Endometrium (tissue), 2 donors: ENCODE measurements at regions not wholly inside any gene's neighbourhood (a gene's known extent, or its start where the extent isn't known, plus 50 kb on each side); places are given as distances from the start of the nearest gene placed in this dataset.
"Not testable (repeated sequence)": the region's sequence is repeated elsewhere in the genome, so short reads cannot be mapped to it uniquely, and the experiment has no call there.

Experiments used
- FAIRE-seq: peaks from 2 replicates; lab custom pipeline; 2012; peaks lifted over from hg19 to GRCh38; lab: Jason Lieb, UNC
- donor health status: control.
- donor health status: control.

DNA sequence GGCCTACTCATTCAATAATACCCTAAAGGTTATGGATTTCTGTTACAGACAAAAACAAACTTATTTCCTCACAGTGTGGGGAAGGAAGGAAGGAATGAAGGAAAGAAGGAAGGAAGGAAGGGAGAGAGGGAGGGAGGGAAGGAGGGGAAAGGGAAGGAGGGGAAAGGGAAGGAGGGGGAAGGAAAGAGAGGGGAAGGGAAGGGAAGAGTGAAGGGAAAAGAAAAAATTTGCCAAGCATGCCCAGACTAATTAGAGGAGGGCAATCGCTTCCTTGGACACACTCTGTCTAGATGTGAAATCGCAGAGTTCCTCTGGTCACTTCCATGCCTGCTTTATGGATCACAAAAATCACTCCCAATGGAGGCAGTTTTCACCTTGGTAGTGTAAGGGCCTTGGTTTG is 570.1 kb upstream of the SOX9 start:
- FAIRE-seq, result no peak

DNA sequence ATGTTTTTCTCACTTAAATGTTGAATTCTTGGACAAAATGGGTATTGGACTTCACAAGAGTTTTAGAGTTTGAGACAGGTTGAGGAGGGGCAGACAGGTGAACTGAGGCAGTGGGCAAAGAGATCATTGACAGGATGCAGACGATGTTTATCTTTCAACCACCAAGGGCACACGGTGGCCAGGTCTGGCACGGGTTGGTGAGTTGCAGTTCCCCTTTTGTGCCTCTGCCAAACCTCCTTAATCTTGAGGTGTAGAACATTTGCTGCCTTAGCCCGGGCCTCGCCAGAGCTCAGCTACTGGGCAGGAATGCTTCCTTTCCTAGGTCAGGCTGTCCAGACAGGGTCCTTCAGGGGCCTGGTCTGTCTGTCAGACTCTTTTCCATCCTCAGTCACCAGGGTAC is 567.4 kb upstream of the SOX9 start:
- FAIRE-seq, result no peak

DNA sequence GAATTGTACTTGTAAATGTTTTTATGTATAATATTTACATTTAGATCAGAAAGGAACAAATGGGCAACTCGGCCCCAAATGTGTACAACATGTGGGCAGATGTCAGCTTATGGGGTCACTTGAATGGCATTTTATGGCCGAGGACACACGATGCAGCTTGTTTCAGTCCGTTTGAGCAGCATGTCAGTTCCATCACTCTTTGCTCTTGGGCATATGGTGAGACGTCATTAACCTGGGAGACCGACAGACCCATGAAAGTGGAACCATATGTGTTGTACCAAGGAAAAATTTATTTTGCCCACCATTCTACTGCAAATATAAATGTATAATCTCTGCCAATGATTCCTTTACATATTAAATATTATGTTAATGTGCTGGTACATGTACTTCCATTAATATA is 561.9 kb upstream of the SOX9 start:
- no peak for FAIRE-seq

DNA sequence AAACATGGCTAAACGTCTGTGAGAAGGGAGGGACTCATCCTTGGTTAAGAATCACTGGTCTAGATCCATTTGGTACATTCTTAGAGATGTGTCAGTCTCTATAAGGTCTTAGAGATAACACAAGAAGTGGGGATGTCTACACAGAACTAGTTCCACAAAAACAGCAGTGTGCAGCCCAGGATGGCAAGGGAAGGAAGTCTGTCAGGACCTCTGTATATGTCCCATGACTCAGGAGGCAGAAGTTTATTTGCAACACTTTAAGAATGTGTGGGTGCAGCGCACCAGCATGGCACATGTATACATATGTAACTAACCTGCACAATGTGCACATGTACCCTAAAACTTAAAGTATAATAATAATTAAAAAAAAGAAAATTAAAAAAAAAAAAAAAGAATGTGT is 548.5 kb upstream of the SOX9 start:
- no peak for FAIRE-seq

DNA sequence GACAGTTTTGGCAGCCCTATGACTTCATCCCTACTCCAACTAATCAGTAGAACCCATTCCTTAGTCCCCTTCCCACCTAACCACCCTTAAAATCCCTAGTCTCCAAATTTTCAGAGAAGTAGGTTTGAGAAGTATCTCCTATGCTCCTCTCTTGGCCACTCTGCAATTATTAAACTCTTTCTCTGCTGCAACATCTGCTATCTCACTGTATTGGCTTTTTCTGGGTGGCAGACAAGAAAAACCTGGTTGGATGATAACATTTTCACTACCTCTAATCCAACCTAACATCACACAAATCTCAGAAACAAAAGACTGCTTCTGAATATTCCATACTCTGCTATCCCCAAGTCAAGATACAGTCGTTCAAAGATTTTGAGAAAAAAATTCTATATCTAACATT is 542.4 kb upstream of the SOX9 start:
- no peak for FAIRE-seq

DNA sequence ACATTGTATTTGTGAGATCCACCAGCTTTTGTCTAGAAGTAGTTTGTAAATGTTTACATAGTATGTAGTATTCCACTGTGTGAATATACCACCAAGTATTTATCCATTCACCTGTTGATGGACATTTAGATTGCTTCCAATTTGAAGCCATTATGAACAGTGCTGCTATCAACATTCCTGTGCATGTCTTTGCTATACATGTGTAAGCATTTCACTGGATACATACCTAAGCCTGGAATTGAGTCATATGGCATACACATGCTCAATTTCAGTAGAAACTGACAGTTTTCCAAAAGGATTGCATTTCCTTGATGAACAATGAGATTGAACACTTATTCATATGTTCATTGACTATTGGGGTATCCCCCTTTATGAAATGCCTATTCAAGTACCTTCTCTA is 540.6 kb upstream of the SOX9 start:
- FAIRE-seq, result no peak

DNA sequence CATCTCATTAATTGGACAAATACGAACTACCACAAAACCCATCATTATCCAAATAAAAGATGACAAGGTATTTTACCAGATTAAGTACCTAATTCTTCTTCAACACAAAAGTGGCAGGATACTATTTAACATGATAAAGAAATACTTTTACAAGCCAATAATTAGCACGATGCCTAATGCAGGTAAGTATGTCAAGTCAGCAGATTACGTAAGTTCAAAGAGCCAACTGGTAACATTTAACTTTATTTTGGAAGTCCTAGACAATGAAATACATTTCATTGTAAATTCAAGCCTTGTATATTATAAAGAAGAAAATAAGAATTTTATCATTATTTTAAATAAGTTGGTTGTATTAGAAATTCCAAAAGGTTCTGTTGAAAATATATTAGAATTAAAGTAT is 535.3 kb upstream of the SOX9 start:
- no peak for FAIRE-seq

DNA sequence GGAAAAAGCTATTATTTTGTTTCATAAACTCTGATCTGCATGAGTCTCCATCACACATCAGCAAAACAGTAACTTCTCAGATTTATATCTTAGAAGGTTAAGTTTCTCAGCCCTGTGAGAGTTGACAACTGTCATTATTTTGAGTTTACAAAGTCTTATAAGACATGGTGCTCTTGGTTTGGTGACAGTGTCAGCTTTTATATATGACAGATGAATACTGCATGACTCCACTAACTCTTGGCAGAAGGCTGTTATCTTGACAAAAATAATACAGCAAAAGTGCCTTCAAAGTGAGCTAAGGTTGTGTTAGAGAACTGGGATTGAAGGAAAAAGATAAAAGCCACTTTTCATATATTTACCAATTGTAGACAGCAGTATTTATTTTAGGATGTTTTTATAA is 528.4 kb upstream of the SOX9 start:
- no peak for FAIRE-seq

DNA sequence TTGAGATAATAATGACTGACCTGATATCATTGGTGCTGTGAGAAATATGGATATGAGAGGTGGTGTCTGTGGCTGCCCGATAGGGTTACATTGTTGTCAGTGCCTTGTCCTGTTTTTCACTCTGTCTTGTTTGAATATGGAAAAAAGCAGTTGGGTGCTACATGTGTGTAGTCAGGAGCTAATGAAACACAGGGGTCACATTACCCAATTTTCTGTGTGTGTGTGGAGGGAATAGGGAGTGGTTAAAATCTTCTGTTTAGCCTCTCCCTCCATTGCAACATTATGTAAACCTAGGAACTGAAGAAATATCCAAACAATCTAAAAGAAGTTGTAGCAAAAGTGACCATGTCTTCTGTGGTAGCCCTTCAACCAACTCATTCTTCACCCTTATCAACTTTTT is 527.7 kb upstream of the SOX9 start:
- no peak for FAIRE-seq

DNA sequence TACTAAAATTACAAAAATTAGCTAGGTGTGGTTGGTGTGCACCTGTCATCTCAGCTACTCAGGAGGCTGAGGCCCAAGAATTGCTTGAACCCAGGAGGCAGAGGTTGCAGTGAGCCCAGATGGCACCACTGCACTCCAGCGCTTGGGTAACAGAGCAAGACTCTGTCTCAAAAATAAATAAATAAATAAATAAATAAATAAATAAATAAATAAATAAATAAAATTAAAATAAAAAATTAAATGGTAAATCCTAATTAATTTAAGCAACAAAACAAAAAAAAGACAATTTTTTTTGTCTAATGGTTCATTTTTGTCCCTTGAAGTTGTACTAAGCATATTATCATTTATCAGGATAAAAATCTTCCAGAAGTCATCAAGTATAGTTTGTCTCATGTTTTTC is 521.2 kb upstream of the SOX9 start:
- FAIRE-seq, result peak; percentile 69

DNA sequence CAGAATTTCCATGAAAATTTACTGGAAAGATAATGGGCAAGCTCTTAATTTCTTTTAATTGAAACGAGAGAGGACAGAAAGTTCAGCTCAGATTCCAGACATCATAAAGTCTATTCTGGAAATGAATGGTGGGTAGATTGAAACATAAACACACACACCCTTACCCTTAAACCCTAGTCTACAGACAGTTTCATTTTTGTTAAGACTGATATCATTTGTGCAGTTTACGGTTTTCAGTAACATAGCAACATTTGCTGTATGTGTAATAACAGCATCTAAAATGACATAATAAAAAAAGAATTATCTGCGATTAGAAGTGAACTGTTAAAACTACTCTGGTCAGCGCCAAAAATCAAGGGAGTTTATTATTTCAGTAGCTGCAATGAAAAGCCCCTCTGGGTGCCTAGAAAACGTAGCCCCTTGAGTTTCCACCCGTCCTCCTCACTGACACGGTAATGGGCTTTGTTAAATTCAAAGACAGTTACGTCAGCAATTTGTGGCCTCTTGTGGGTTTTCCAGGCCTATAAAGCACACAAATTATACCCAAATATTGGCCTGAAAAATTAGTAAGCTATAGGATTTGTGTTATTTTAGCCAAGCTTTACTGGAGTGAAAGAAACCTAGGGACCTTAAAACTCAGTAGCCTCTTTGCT is 520.6 kb upstream of the SOX9 start:
- FAIRE-seq, result no peak

DNA sequence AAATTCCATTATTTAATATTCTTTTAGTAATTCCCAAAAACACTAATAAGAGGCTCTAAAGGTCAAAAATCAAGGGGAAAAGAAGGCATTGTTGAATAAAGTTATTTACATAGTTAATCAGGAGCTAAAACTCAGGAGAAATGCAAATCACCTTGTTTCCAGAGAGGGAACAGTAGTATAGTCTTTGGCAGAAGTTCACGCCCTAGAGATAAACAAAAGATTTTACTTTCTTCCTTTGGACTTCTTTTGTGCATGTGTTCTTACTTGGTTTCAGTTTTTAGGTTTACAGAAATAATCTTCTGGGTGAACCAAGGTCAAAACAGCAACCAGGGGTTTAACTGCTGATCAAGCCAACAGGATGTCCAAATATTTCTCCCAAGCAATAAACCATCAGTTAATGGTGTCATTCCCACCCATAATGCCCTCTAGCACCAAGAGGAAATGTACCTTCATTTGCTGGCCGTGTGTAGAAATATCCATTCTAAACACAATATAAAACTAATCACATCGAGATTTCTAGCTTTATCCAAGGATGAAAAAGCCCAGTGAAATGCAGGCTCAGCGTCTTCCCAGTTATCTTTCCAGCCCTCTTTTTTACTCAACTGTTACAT is 518.8 kb upstream of the SOX9 start:
- no peak for FAIRE-seq

DNA sequence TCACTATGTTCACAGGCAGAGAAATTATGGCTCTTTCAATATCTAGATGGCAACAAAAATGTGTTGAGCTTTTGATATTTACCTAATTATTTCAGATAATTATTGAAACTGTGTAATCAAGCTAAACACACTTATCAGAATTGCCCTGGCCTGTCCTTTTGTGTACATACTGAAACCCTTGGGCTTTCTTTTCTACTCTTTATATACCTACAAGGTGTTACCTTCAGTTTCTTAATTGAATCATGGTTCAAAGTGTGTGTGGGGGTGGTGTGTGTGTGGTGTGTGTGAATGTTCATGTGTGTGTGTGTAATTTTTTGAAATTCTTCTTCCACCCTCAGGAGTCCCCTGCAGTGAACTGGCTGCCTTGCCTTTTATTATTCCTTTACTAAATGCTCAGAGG is 506.8 kb upstream of the SOX9 start:
- FAIRE-seq, result no peak

DNA sequence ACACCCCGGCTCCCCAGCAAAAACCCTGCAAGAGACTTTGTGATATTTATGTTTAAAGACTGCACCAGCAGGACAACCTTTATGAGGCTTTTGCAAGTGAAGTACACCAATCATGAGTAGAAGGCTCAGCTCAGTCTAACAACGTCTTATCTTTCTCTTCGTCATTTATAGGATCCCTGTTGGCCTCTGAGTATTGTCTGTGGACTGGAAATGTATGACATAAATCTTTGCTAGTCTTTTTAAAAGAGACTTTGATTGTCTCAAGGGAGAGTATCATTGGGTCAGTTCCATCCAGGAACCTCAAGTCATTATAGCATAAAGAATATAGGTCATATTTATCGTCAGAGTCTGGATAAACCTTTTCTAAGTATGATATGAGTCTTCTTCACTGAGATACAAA is 505.0 kb upstream of the SOX9 start:
- FAIRE-seq, result no peak

DNA sequence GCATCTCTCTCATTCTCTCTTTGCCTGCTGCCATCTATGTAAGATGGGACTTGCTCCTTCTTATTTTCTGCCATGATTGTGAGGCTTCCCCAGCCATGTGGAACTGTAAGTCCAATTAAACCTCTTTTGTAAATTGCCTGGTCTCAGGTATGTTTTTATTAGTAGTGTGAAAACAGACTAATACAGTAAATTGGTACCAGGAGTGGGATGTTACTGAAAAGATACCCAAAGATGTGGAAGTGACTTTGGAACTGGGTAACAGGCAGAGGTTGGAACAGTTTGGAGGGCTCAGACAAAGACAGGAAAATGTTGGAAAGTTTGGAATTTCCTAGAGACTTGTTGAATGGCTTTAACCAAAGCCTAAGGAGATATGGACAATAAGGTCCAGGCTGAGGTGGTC is 503.1 kb upstream of the SOX9 start:
- not testable (repeated sequence) for FAIRE-seq

DNA sequence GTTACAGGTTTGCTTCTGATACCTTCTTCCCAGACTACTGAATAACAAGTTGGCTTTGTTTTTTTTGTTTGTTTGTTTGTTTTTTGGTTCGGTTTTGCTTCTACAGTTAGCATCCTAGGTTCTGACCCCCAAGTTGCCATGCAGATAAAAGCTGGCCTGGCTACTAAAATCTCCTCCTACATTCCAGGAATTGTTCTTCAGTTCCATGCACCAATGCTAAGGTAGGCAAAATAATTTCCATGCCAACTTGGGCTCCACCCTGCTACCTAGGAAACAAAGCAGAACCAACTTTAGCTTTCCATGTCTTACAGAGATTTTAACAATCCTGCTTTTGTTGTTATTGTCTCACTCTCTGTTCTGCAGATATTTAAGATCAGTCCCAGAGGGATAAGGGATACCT is 495.5 kb upstream of the SOX9 start:
- FAIRE-seq, result no peak

DNA sequence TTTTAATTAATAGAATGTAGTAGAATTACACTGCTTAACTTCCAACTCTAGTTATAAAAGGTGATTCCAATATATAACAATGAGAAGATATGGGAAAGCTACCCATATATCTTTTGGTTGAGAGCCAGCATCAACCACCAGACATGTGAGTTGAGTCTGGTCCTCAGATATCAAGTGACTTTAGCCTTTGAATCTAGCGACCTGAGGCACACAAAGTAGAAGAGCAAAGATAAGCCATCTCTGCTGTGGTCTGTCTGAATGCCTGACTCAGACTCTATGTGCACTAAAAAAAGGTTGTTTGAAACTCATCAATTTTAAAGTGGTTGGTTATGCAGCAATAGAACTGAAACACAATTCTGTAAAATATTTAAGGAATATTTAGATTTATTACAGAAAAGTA is 492.5 kb upstream of the SOX9 start:
- FAIRE-seq, result no peak

DNA sequence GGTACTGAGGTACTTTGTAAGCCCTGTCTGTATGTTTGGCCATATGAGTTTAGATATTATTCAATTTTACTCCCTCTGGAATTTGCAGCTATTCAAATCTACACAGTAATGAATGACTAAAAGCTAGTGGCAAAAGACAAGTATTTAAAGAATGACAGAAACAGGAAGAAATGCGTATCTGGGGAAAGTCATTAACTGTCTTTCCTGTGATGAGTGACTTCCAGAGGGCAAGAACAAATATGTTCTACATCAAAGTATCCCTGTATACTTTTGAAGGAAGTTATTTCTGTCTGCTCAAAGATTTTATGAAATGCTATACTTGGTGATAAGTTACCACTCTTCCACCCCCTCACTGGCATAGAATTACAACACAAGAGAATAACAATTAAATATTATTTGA is 489.3 kb upstream of the SOX9 start:
- FAIRE-seq, result no peak

DNA sequence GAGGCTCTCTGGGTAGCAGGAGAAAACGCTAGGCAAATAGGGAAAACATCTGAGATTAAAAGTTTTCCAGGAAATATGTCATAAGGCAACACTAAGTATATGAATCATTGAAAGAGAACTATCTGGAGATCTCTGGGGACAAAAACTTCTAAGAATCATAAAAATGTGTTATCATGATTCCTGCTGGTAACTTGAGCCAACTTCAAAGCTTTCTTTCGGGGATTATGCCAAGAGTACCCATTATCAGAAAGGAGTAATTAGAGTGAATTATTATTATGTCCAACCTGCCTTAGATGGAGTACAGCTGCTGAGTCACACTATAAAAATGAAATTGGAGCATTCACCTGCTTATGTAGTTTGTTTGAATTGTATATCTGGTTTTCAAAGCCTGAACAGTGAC is 488.5 kb upstream of the SOX9 start:
- FAIRE-seq, result no peak

DNA sequence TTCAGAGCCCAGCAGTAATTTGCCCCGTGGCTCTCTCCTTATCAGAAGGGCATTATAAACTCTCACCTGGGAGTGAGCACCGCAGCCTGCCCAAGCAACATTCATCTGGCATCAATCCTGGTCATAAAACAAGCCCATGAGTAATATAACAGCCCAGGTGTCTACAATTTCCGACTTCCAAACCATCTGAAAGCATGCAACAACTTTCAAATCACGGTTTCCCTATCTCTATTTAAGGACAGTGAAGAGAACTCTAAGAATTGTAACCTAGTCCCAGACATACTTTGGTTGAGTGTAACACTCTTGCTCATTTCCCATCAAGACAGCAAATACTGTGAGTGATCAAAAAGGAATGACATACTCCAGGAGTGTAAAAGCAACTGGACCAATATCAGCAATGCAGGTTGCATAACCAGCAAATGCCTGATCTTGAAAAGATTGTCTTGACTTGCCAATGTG is 487.4 kb upstream of the SOX9 start:
- no peak for FAIRE-seq

DNA sequence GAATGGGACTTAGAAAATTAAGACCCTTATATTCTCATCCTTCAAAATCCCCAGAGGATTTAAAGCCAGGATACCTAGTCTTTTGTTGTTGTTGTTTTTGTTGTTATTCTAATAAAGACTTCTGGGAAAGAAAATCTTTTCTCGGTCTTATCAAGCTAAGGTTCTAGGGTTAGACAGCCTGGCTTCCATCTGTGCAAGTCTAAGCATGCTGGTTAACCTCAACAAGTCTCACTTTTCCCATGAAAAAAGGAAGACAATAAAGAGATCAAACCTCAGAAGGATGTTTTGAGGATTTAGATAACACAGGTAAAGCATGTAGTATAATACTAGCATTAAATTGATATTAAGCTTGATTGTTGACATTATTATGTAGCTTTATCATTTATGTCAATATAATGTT is 486.4 kb upstream of the SOX9 start:
- FAIRE-seq, result no peak

DNA sequence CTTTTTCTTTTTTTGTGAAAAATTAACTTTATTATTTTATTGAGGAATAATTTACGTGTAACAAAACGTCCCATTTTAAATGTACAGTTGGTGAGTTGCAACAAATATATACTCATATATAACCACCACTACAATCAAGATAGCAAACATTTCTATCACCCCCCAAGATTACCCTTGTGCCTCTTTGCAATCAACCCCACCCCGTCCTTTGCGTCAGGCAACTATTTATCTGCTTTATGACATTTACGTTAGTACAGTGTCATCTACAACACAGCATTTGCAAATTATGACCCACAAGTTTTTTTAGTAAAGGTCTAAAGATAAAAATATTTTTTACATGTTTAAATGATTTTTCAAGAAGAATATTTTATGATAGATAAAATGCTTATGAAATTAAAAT is 485.6 kb upstream of the SOX9 start:
- FAIRE-seq, result no peak

DNA sequence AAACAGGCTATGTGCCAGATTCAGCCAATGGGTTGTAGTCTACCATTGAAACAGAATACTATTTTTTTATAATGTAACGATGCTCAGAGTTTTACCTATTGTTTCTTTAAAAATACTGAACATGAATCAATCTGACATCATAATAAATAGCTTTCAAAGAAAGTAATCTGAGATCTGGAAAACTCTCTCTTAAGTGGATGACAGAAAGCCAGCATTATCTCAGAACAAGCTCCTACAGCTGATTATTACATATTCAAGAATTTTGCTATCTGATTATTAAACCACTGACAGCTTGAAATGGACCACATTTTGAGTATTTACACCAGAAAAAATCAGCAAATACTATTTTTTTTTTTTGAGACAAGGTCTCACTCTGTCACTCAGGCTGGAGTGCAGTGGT is 484.2 kb upstream of the SOX9 start:
- no peak for FAIRE-seq

DNA sequence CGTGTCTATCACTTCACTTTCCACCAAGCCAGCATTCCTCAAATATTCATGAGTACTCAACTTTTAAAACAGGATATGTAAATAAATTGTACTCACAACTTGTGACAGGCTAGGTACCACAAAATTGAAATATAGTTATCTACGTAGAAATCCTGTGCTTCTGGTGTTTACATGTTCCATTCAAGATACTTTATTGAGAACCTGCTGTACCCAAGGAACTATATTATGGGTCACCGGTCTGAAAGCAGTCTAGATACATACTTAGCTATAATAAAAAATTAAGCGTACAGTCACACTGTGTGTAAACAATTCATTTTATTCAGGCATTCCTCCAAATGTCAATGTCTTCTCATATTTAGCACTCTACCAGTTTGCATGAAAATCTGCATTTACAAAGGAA is 482.2 kb upstream of the SOX9 start:
- no peak for FAIRE-seq

DNA sequence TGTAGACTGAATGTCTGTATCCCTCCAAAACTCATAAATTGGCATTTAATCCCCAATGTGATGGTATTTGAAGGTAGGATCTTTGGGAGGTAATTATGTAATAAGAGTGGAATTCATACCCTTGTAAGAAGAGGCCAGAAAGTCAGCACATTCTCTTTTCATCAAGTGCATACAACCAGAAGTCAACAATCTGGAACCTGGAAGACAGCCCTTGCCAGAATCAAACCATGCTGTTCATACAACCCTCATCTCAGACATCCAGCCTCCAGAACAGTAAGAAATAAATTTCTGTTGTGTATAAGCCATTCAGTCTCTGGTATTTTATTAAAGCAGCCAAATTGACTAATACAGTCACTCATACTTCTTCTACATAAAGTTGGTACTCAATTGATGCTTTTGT is 481.0 kb upstream of the SOX9 start:
- no peak for FAIRE-seq
